ENCODE measurements at regions not wholly inside any gene's neighbourhood (a gene's known extent, or its start where the extent isn't known, plus 50 kb on each side); places are given as distances from the start of the nearest gene placed in this dataset.

GRCh38 chr2:168375195-168375798 is 80.8 kb upstream of the CERS6 start:
- no peak for DNase-seq (ENCODE audit: low read depth in 1 of 2, low spot score in 1 of 2)

- DNase-seq (ENCODE audit: low read depth in 1 of 2, low spot score in 1 of 2) = no peak
Observed at GRCh38 chr2:168378960-168379669, 77.0 kb upstream of the CERS6 start.

GRCh38 chr2:168380500-168380899 is 75.6 kb upstream of the CERS6 start:
- DNase-seq (ENCODE audit: low read depth in 1 of 2, low spot score in 1 of 2) = no peak

- no peak for DNase-seq (ENCODE audit: low read depth in 1 of 2, low spot score in 1 of 2)
Observed at GRCh38 chr2:168392024-168392423, 64.0 kb upstream of the CERS6 start.

- DNase-seq (ENCODE audit: low read depth in 1 of 2, low spot score in 1 of 2) = no peak
Observed at GRCh38 chr2:168392797-168393196, 63.3 kb upstream of the CERS6 start.

GRCh38 chr2:168394262-168394661 is 61.8 kb upstream of the CERS6 start:
- no peak for DNase-seq (ENCODE audit: low read depth in 1 of 2, low spot score in 1 of 2)

- no peak for DNase-seq (ENCODE audit: low read depth in 1 of 2, low spot score in 1 of 2)
Observed at GRCh38 chr2:168396131-168396530, 59.9 kb upstream of the CERS6 start.

GRCh38 chr2:168397629-168398028 is 58.4 kb upstream of the CERS6 start:
- no peak for DNase-seq (ENCODE audit: low read depth in 1 of 2, low spot score in 1 of 2)

GRCh38 chr2:168401048-168401556 is 55.0 kb upstream of the CERS6 start:
- DNase-seq (ENCODE audit: low read depth in 1 of 2, low spot score in 1 of 2) = no peak

GRCh38 chr2:168401771-168402170 is 54.3 kb upstream of the CERS6 start:
- DNase-seq (ENCODE audit: low read depth in 1 of 2, low spot score in 1 of 2) = no peak

- no peak for DNase-seq (ENCODE audit: low read depth in 1 of 2, low spot score in 1 of 2)
Observed at GRCh38 chr2:168402531-168402930, 53.5 kb upstream of the CERS6 start.

- no peak for DNase-seq (ENCODE audit: low read depth in 1 of 2, low spot score in 1 of 2)
Observed at GRCh38 chr2:168403736-168404135, 52.3 kb upstream of the CERS6 start.

- no peak for DNase-seq (ENCODE audit: low read depth in 1 of 2, low spot score in 1 of 2)
Observed at GRCh38 chr2:168404764-168405163, 51.3 kb upstream of the CERS6 start.
